ENCODE measurements at regions not wholly inside any gene's neighbourhood (a gene's known extent, or its start where the extent isn't known, plus 50 kb on each side); places are given as distances from the start of the nearest gene placed in this dataset.

DNA sequence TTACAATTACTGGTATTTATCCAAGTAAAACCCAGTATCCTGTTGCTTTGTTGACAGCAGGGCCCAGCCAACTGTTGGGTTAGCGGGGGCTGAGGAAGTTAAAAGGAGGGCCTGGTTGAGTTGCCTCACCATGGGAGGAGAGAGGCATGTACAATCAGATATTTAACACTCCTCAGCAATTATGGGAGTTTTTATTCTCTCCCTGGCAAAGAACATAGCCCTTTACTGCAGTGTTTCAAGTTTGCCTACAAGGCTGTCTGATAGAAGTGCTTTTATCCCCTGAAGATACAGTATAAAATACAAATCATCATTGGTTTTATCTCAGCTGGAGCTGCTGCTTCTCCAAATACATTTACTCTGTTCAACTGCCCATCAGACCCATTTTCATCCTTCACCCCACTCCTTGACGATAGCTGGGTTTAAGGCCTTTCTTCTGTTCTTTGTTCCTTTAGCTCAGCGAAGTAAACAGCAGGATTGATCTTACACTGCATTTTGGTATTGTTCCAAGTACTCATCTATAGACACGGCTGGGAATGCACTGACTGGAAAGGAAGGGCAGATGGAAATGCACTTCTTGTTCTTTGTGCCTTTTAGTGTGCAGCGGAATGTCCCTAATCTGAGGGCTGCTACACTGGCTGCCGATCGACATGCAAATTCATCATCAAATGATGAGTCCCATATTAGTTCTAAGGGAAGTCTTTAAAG lies 402.5 kb upstream of the SPRED2 start (continued):
- TF ChIP-seq, protein P1, sequence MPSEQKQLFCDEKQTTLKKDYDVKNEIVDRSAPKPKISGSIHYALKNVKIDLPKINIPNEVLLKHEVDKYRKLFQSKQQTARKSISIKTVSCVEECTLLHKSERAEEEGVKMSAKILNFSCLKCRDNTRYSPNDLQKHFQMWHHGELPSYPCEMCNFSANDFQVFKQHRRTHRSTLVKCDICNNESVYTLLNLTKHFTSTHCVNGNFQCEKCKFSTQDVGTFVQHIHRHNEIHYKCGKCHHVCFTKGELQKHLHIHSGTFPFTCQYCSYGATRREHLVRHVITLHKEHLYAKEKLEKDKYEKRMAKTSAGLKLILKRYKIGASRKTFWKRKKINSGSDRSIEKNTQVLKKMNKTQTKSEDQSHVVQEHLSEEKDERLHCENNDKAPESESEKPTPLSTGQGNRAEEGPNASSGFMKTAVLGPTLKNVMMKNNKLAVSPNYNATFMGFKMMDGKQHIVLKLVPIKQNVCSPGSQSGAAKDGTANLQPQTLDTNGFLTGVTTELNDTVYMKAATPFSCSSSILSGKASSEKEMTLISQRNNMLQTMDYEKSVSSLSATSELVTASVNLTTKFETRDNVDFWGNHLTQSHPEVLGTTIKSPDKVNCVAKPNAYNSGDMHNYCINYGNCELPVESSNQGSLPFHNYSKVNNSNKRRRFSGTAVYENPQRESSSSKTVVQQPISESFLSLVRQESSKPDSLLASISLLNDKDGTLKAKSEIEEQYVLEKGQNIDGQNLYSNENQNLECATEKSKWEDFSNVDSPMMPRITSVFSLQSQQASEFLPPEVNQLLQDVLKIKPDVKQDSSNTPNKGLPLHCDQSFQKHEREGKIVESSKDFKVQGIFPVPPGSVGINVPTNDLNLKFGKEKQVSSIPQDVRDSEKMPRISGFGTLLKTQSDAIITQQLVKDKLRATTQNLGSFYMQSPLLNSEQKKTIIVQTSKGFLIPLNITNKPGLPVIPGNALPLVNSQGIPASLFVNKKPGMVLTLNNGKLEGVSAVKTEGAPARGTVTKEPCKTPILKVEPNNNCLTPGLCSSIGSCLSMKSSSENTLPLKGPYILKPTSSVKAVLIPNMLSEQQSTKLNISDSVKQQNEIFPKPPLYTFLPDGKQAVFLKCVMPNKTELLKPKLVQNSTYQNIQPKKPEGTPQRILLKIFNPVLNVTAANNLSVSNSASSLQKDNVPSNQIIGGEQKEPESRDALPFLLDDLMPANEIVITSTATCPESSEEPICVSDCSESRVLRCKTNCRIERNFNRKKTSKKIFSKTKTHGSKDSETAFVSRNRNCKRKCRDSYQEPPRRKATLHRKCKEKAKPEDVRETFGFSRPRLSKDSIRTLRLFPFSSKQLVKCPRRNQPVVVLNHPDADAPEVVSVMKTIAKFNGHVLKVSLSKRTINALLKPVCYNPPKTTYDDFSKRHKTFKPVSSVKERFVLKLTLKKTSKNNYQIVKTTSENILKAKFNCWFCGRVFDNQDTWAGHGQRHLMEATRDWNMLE (tag by site-specific recombination; conservative IDR thresholded peaks at IDR 0.05; ENCODE audit: low read depth), result no peak
- TF ChIP-seq KLF16 (tag by site-specific recombination; IDR thresholded peaks at IDR 0.05) (no peak), ZNF148 (tag by site-specific recombination; IDR thresholded peaks at IDR 0.05; ENCODE audit: borderline replicate concordance) (no peak), ZNF654 (tag by site-specific recombination; IDR thresholded peaks at IDR 0.05; ENCODE audit: low read depth) (no peak)

- CTCF ChIA-PET, result no interaction called here
- Histone ChIP-seq H3K4me3 (ENCODE audit: low read depth, low read length) (no peak overlapping the region), H3K9me3 (ENCODE audit: control insufficient read depth, insufficient read depth, low read depth, low read length) (no peaks in the 10 kb centered on the region), H3K4me1 (ENCODE audit: control insufficient read depth, insufficient read depth, low read length) (no peaks in the 10 kb centered on the region), H3K36me3 (ENCODE audit: control insufficient read depth in 2 of 2, insufficient read depth in 1 of 2, low read length in 2 of 2) (no peaks in the 10 kb centered on the region), H3K27ac (ENCODE audit: extremely low read depth, low read depth, low read length) (no peak overlapping the region)
- POLR2A ChIA-PET, result no interaction called here
- no peak for TF ChIP-seq ZNF555 (tag by site-specific recombination; conservative IDR thresholded peaks at IDR 0.05)
- no peak for TF ChIP-seq ZNF510 (tag by site-specific recombination; IDR thresholded peaks at IDR 0.05; ENCODE audit: insufficient replicate concordance)
- no peak for TF ChIP-seq ZNF324 (tag by site-specific recombination; IDR thresholded peaks at IDR 0.05)
- no peak for TF ChIP-seq GLI2 (tag by site-specific recombination; IDR thresholded peaks at IDR 0.05; ENCODE audit: borderline replicate concordance, low read depth)
- TF ChIP-seq ZNF843 (tag by site-specific recombination; IDR thresholded peaks at IDR 0.05), result no peak
Observed at GRCh38 chr2:65834062-65834461, 401.7 kb upstream of the SPRED2 start.

DNA sequence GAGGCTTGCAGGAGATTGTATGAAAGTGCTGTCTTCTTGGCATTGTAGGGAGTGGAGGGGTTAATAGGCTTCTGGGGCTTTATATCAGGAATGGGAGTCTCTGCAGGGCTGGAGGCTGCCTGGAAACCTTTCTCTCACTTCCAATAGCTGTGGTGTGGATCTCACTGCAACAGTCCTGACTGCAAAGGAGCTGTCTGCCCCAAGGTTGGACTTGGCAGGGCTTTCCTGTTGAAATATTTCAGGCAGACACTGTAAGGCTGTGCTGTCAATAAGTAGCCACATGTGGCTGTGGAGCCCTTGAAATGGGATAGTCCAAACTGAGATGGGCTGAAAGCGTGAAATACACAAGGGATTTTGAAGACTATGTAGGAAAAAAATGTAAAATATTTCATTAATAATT lies 399.1 kb upstream of the SPRED2 start:
- no peak for TF ChIP-seq ZNF239 (tag by site-specific recombination; IDR thresholded peaks at IDR 0.05)
- TF ChIP-seq OSR2 (tag by site-specific recombination; IDR thresholded peaks at IDR 0.05), result no peak
- TF ChIP-seq REPIN1 (tag by site-specific recombination; IDR thresholded peaks at IDR 0.05; ENCODE audit: low read depth), result no peak
- no peak for TF ChIP-seq SETDB1 (IDR thresholded peaks at IDR 0.05; ENCODE audit: insufficient read length, low read length)
- TF ChIP-seq ZNF768 (tag by site-specific recombination; IDR thresholded peaks at IDR 0.05), result no peak
- TF ChIP-seq ZFP3 (tag by site-specific recombination; IDR thresholded peaks at IDR 0.05; ENCODE audit: low read depth), result no peak
- TF ChIP-seq ZFP37 (tag by site-specific recombination; IDR thresholded peaks at IDR 0.05), result no peak
- TF ChIP-seq, protein P2, sequence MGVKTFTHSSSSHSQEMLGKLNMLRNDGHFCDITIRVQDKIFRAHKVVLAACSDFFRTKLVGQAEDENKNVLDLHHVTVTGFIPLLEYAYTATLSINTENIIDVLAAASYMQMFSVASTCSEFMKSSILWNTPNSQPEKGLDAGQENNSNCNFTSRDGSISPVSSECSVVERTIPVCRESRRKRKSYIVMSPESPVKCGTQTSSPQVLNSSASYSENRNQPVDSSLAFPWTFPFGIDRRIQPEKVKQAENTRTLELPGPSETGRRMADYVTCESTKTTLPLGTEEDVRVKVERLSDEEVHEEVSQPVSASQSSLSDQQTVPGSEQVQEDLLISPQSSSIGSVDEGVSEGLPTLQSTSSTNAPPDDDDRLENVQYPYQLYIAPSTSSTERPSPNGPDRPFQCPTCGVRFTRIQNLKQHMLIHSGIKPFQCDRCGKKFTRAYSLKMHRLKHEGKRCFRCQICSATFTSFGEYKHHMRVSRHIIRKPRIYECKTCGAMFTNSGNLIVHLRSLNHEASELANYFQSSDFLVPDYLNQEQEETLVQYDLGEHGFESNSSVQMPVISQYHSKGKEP (tag by site-specific recombination; IDR thresholded peaks at IDR 0.05), result no peak
- no peak for TF ChIP-seq ZNF596 (tag by site-specific recombination; IDR thresholded peaks at IDR 0.05)
- TF ChIP-seq KLF1 (tag by site-specific recombination; IDR thresholded peaks at IDR 0.05), result no peak
- POLR2A ChIA-PET, result no interaction called here

More for the DNA sequence above, 399.1 kb upstream of the SPRED2 start:
- Histone ChIP-seq H3K4me3 (ENCODE audit: low read depth, low read length) (no peak overlapping the region), H3K4me1 (ENCODE audit: control insufficient read depth, insufficient read depth, low read length) (no peaks in the 10 kb centered on the region), H3K36me3 (ENCODE audit: control insufficient read depth in 2 of 2, insufficient read depth in 1 of 2, low read length in 2 of 2) (no peaks in the 10 kb centered on the region), H3K27ac (ENCODE audit: extremely low read depth, low read depth, low read length) (no peak overlapping the region), H3K9me3 (ENCODE audit: control insufficient read depth, insufficient read depth, low read depth, low read length) (no peaks in the 10 kb centered on the region)
- CTCF ChIA-PET, result no interaction called here
